ENCODE measurements at regions not wholly inside any gene's neighbourhood (a gene's known extent, or its start where the extent isn't known, plus 50 kb on each side); places are given as distances from the start of the nearest gene placed in this dataset.

GRCh38 chr3:83632526-83632925 is 1326.3 kb upstream of the CADM2 start:
- TF ChIP-seq POLR2A (IDR thresholded peaks at IDR 0.05; ENCODE audit: borderline replicate concordance, extremely low read depth, insufficient read depth, insufficient read length): no peak
- no peak for TF ChIP-seq ELF1 (IDR thresholded peaks at IDR 0.05; ENCODE audit: borderline replicate concordance, low read depth)
- TF ChIP-seq CTCF (IDR thresholded peaks at IDR 0.05 in 2 of 3, conservative IDR thresholded peaks at IDR 0.05 in 1 of 3; ENCODE audit: borderline replicate concordance in 1 of 3, insufficient read depth in 1 of 3, low read depth in 2 of 3, low read length in 2 of 3): no peak
- TF ChIP-seq SP1 (IDR thresholded peaks at IDR 0.05; ENCODE audit: low read depth): no peak
- TF ChIP-seq REST (IDR thresholded peaks at IDR 0.05; ENCODE audit: low read depth): no peak
- TF ChIP-seq EZH2phosphoT487 (IDR thresholded peaks at IDR 0.05; ENCODE audit: borderline replicate concordance): no peak
- TF ChIP-seq EZH2 (IDR thresholded peaks at IDR 0.05): no peak
- TF ChIP-seq SRF (IDR thresholded peaks at IDR 0.05; ENCODE audit: low read depth): no peak
